ENCODE measurements at regions not wholly inside any gene's neighbourhood (a gene's known extent, or its start where the extent isn't known, plus 50 kb on each side); places are given as distances from the start of the nearest gene placed in this dataset.

- no peak overlapping the region for H2BK15ac ChIP-seq (replicated peaks; ENCODE audit: low read depth)
- H3K9ac ChIP-seq (ENCODE audit: low read length), result no peak overlapping the region
- no peaks in the 10 kb centered on the region for H3K4me1 ChIP-seq (ENCODE audit: control insufficient read depth, low read depth, low read length)
- WGBS (ENCODE audit: extremely low coverage, insufficient coverage, low lambda C conversion rate), result no CpG with 5 or more reads among the region's 5 CpGs
- H3K4me3 ChIP-seq (ENCODE audit: low read length), result no peak overlapping the region
- no peak overlapping the region for H2BK120ac ChIP-seq (ENCODE audit: low read depth, low read length)
- H3K56ac ChIP-seq (ENCODE audit: low read length), result no peak overlapping the region
- no peak overlapping the region for H3K23ac ChIP-seq (ENCODE audit: low read length)
- H2AK5ac ChIP-seq (ENCODE audit: low read length), result no peak overlapping the region
- no peak overlapping the region for H4K8ac ChIP-seq (ENCODE audit: low read depth, low read length)
- no peaks in the 10 kb centered on the region for H3K79me2 ChIP-seq (ENCODE audit: control insufficient read depth, insufficient read depth, low read length)
- no peak overlapping the region for H3K4ac ChIP-seq (ENCODE audit: low read depth, low read length)
- H3K36me3 ChIP-seq (ENCODE audit: control insufficient read depth, insufficient read depth, low read length), result no peaks in the 10 kb centered on the region
- H3K4me2 ChIP-seq (ENCODE audit: low read length), result no peak overlapping the region
- H2BK5ac ChIP-seq (ENCODE audit: low read length), result no peak overlapping the region
- H3K18ac ChIP-seq (ENCODE audit: low read length), result no peak overlapping the region
- no peak for DNase-seq
- H3K27me3 ChIP-seq (ENCODE audit: insufficient read depth, low read length, poor library complexity), result no peaks in the 10 kb centered on the region
- no peak overlapping the region for H3K27ac ChIP-seq (ENCODE audit: low read depth, low read length)
- no peak overlapping the region for H4K5ac ChIP-seq (ENCODE audit: low read length)
- H3K79me1 ChIP-seq (ENCODE audit: low read length), result no peaks in the 10 kb centered on the region
Observed at GRCh38 chr1:189021577-189021976, 1456.1 kb downstream of the BRINP3 start.

- Histone ChIP-seq H2BK15ac (replicated peaks; ENCODE audit: low read depth) (no peak overlapping the region), H4K5ac (ENCODE audit: low read length) (no peak overlapping the region), H3K79me2 (ENCODE audit: control insufficient read depth, insufficient read depth, low read length) (no peaks in the 10 kb centered on the region), H3K23ac (ENCODE audit: low read length) (no peak overlapping the region), H3K4me1 (ENCODE audit: control insufficient read depth, low read depth, low read length) (no peaks in the 10 kb centered on the region), H3K56ac (ENCODE audit: low read length) (no peak overlapping the region), H3K27ac (ENCODE audit: low read depth, low read length) (no peak overlapping the region), H3K79me1 (ENCODE audit: low read length) (no peaks in the 10 kb centered on the region), H3K9ac (ENCODE audit: low read length) (no peak overlapping the region), H2BK5ac (ENCODE audit: low read length) (no peak overlapping the region), H3K4ac (ENCODE audit: low read depth, low read length) (no peak overlapping the region), H4K8ac (ENCODE audit: low read depth, low read length) (no peak overlapping the region), H2AK5ac (ENCODE audit: low read length) (no peak overlapping the region), H3K27me3 (ENCODE audit: insufficient read depth, low read length, poor library complexity) (no peaks in the 10 kb centered on the region), H3K4me3 (ENCODE audit: low read length) (no peak overlapping the region), H3K4me2 (ENCODE audit: low read length) (no peak overlapping the region), H2BK120ac (ENCODE audit: low read depth, low read length) (no peak overlapping the region), H3K18ac (ENCODE audit: low read length) (no peak overlapping the region), H3K36me3 (ENCODE audit: control insufficient read depth, insufficient read depth, low read length) (no peaks in the 10 kb centered on the region)
- DNase-seq, result no peak
- no CpG with 5 or more reads among the region's 4 CpGs for WGBS (ENCODE audit: extremely low coverage, insufficient coverage, low lambda C conversion rate)
Observed at GRCh38 chr1:189022015-189022414, 1455.6 kb downstream of the BRINP3 start.

GRCh38 chr1:189027512-189027911 lies 1450.2 kb downstream of the BRINP3 start:
- H3K4me1 ChIP-seq (ENCODE audit: control insufficient read depth, low read depth, low read length), result no peaks in the 10 kb centered on the region
- no peak overlapping the region for H2BK120ac ChIP-seq (ENCODE audit: low read depth, low read length)
- H3K36me3 ChIP-seq (ENCODE audit: control insufficient read depth, insufficient read depth, low read length), result no peaks in the 10 kb centered on the region
- H3K4me2 ChIP-seq (ENCODE audit: low read length), result no peak overlapping the region
- H2AK5ac ChIP-seq (ENCODE audit: low read length), result no peak overlapping the region
- H3K79me1 ChIP-seq (ENCODE audit: low read length), result no peaks in the 10 kb centered on the region
- no peak overlapping the region for H3K56ac ChIP-seq (ENCODE audit: low read length)
- no peaks in the 10 kb centered on the region for H3K27me3 ChIP-seq (ENCODE audit: insufficient read depth, low read length, poor library complexity)
- H2BK5ac ChIP-seq (ENCODE audit: low read length), result no peak overlapping the region
- no peak overlapping the region for H3K23ac ChIP-seq (ENCODE audit: low read length)
- no peak for DNase-seq
- no CpG with 5 or more reads among the region's 5 CpGs for WGBS (ENCODE audit: extremely low coverage, insufficient coverage, low lambda C conversion rate)
- no peak overlapping the region for H2BK15ac ChIP-seq (replicated peaks; ENCODE audit: low read depth)
- no peak overlapping the region for H3K4me3 ChIP-seq (ENCODE audit: low read length)
- H3K18ac ChIP-seq (ENCODE audit: low read length), result no peak overlapping the region
- no peak overlapping the region for H4K5ac ChIP-seq (ENCODE audit: low read length)
- no peaks in the 10 kb centered on the region for H3K79me2 ChIP-seq (ENCODE audit: control insufficient read depth, insufficient read depth, low read length)
- no peak overlapping the region for H3K27ac ChIP-seq (ENCODE audit: low read depth, low read length)
- H3K9ac ChIP-seq (ENCODE audit: low read length), result no peak overlapping the region
- no peak overlapping the region for H3K4ac ChIP-seq (ENCODE audit: low read depth, low read length)
- no peak overlapping the region for H4K8ac ChIP-seq (ENCODE audit: low read depth, low read length)

GRCh38 chr1:189033169-189033568 lies 1444.5 kb downstream of the BRINP3 start:
- Histone ChIP-seq H2BK5ac (ENCODE audit: low read length) (no peak overlapping the region), H4K8ac (ENCODE audit: low read depth, low read length) (no peak overlapping the region), H3K79me2 (ENCODE audit: control insufficient read depth, insufficient read depth, low read length) (no peaks in the 10 kb centered on the region), H3K36me3 (ENCODE audit: control insufficient read depth, insufficient read depth, low read length) (no peaks in the 10 kb centered on the region), H2BK120ac (ENCODE audit: low read depth, low read length) (no peak overlapping the region), H3K79me1 (ENCODE audit: low read length) (no peaks in the 10 kb centered on the region), H3K4me3 (ENCODE audit: low read length) (no peak overlapping the region), H3K56ac (ENCODE audit: low read length) (no peak overlapping the region), H2AK5ac (ENCODE audit: low read length) (no peak overlapping the region), H3K27me3 (ENCODE audit: insufficient read depth, low read length, poor library complexity) (no peaks in the 10 kb centered on the region), H2BK15ac (replicated peaks; ENCODE audit: low read depth) (no peak overlapping the region), H3K18ac (ENCODE audit: low read length) (no peak overlapping the region), H3K27ac (ENCODE audit: low read depth, low read length) (no peak overlapping the region), H3K4ac (ENCODE audit: low read depth, low read length) (no peak overlapping the region), H3K23ac (ENCODE audit: low read length) (no peak overlapping the region), H3K4me1 (ENCODE audit: control insufficient read depth, low read depth, low read length) (no peaks in the 10 kb centered on the region), H3K9ac (ENCODE audit: low read length) (no peak overlapping the region), H3K4me2 (ENCODE audit: low read length) (no peak overlapping the region), H4K5ac (ENCODE audit: low read length) (no peak overlapping the region)
- no peak for DNase-seq

GRCh38 chr1:189036628-189037027 lies 1441.0 kb downstream of the BRINP3 start:
- Histone ChIP-seq H3K27ac (ENCODE audit: low read depth, low read length) (no peak overlapping the region), H4K5ac (ENCODE audit: low read length) (no peak overlapping the region), H3K36me3 (ENCODE audit: control insufficient read depth, insufficient read depth, low read length) (no peaks in the 10 kb centered on the region), H3K4me2 (ENCODE audit: low read length) (no peak overlapping the region), H3K23ac (ENCODE audit: low read length) (no peak overlapping the region), H3K27me3 (ENCODE audit: insufficient read depth, low read length, poor library complexity) (no peaks in the 10 kb centered on the region), H3K4ac (ENCODE audit: low read depth, low read length) (no peak overlapping the region), H3K18ac (ENCODE audit: low read length) (no peak overlapping the region), H3K4me1 (ENCODE audit: control insufficient read depth, low read depth, low read length) (no peaks in the 10 kb centered on the region), H2BK5ac (ENCODE audit: low read length) (no peak overlapping the region), H2AK5ac (ENCODE audit: low read length) (no peak overlapping the region), H3K4me3 (ENCODE audit: low read length) (no peak overlapping the region), H2BK120ac (ENCODE audit: low read depth, low read length) (no peak overlapping the region), H3K9ac (ENCODE audit: low read length) (no peak overlapping the region), H3K79me2 (ENCODE audit: control insufficient read depth, insufficient read depth, low read length) (no peaks in the 10 kb centered on the region), H3K56ac (ENCODE audit: low read length) (no peak overlapping the region), H3K79me1 (ENCODE audit: low read length) (no peaks in the 10 kb centered on the region), H4K8ac (ENCODE audit: low read depth, low read length) (no peak overlapping the region), H2BK15ac (replicated peaks; ENCODE audit: low read depth) (no peak overlapping the region)
- DNase-seq, result no peak
- no CpG with 5 or more reads among the region's 3 CpGs for WGBS (ENCODE audit: extremely low coverage, insufficient coverage, low lambda C conversion rate)

- no peak overlapping the region for H3K9ac ChIP-seq (ENCODE audit: low read length)
- H3K4me3 ChIP-seq (ENCODE audit: low read length), result no peak overlapping the region
- H3K18ac ChIP-seq (ENCODE audit: low read length), result no peak overlapping the region
- H2BK5ac ChIP-seq (ENCODE audit: low read length), result no peak overlapping the region
- no peak overlapping the region for H3K4me2 ChIP-seq (ENCODE audit: low read length)
- H2BK15ac ChIP-seq (replicated peaks; ENCODE audit: low read depth), result no peak overlapping the region
- H3K79me1 ChIP-seq (ENCODE audit: low read length), result no peaks in the 10 kb centered on the region
- H2AK5ac ChIP-seq (ENCODE audit: low read length), result no peak overlapping the region
- H4K8ac ChIP-seq (ENCODE audit: low read depth, low read length), result no peak overlapping the region
- no peak overlapping the region for H2BK120ac ChIP-seq (ENCODE audit: low read depth, low read length)
- no peak for DNase-seq
- no peaks in the 10 kb centered on the region for H3K79me2 ChIP-seq (ENCODE audit: control insufficient read depth, insufficient read depth, low read length)
- no peak overlapping the region for H3K56ac ChIP-seq (ENCODE audit: low read length)
- H3K4me1 ChIP-seq (ENCODE audit: control insufficient read depth, low read depth, low read length), result no peaks in the 10 kb centered on the region
- no peak overlapping the region for H3K4ac ChIP-seq (ENCODE audit: low read depth, low read length)
- H3K27ac ChIP-seq (ENCODE audit: low read depth, low read length), result no peak overlapping the region
- no peaks in the 10 kb centered on the region for H3K36me3 ChIP-seq (ENCODE audit: control insufficient read depth, insufficient read depth, low read length)
- H3K23ac ChIP-seq (ENCODE audit: low read length), result no peak overlapping the region
- no CpG with 5 or more reads among the region's 2 CpGs for WGBS (ENCODE audit: extremely low coverage, insufficient coverage, low lambda C conversion rate)
- no peak overlapping the region for H4K5ac ChIP-seq (ENCODE audit: low read length)
- no peaks in the 10 kb centered on the region for H3K27me3 ChIP-seq (ENCODE audit: insufficient read depth, low read length, poor library complexity)
Observed at GRCh38 chr1:189046127-189046526, 1431.5 kb downstream of the BRINP3 start.
